Activated CD4-positive, CD25-positive, alpha-beta regulatory T cell (primary cell): ENCODE measurements at regions not wholly inside any gene's neighbourhood (a gene's known extent, or its start where the extent isn't known, plus 50 kb on each side); places are given as distances from the start of the nearest gene placed in this dataset.

Source experiments
- DNase-seq, 4 experiments: peaks; one replicate each; lab custom pipeline; 2025; lab: John Stamatoyannopoulos, UW

GRCh38 chrX:22664826-22665225, 334.9 kb upstream of the DDX53 start:
- no peak for DNase-seq

GRCh38 chrX:22665818-22666217, 333.9 kb upstream of the DDX53 start:
- DNase-seq, result no peak

GRCh38 chrX:22666441-22666840, 333.3 kb upstream of the DDX53 start:
- DNase-seq, result no peak

GRCh38 chrX:22674932-22675331, 324.8 kb upstream of the DDX53 start:
- no peak for DNase-seq

GRCh38 chrX:22686138-22686541, 313.6 kb upstream of the DDX53 start:
- no peak for DNase-seq

- DNase-seq, result no peak
Observed at GRCh38 chrX:22689290-22689689, 310.5 kb upstream of the DDX53 start.

GRCh38 chrX:22690116-22690515, 309.6 kb upstream of the DDX53 start:
- DNase-seq, result no peak

GRCh38 chrX:22691966-22692565, 307.7 kb upstream of the DDX53 start:
- no peak for DNase-seq

GRCh38 chrX:22698151-22698550, 301.6 kb upstream of the DDX53 start:
- no peak for DNase-seq

GRCh38 chrX:22699581-22700091, 300.1 kb upstream of the DDX53 start:
- no peak for DNase-seq

GRCh38 chrX:22712942-22713341, 286.8 kb upstream of the DDX53 start:
- no peak for DNase-seq

GRCh38 chrX:22730542-22730941, 269.2 kb upstream of the DDX53 start:
- no peak for DNase-seq

- no peak for DNase-seq
Observed at GRCh38 chrX:22737541-22737940, 262.2 kb upstream of the DDX53 start.

GRCh38 chrX:22739276-22739675, 260.5 kb upstream of the DDX53 start:
- no peak for DNase-seq

GRCh38 chrX:22740836-22741235, 258.9 kb upstream of the DDX53 start:
- no peak for DNase-seq

GRCh38 chrX:22742174-22742573, 257.6 kb upstream of the DDX53 start:
- DNase-seq, result no peak

- DNase-seq, result no peak
Observed at GRCh38 chrX:22746081-22746480, 253.7 kb upstream of the DDX53 start.

- peak in 2 of 4 experiments; percentile 0 to 1 for DNase-seq
Observed at GRCh38 chrX:22748093-22748999, 251.4 kb upstream of the DDX53 start.

GRCh38 chrX:22758807-22759481, 240.8 kb upstream of the DDX53 start:
- DNase-seq, result no peak

- no peak for DNase-seq
Observed at GRCh38 chrX:22760513-22761057, 239.2 kb upstream of the DDX53 start.

- no peak for DNase-seq
Observed at GRCh38 chrX:22788221-22788620, 211.5 kb upstream of the DDX53 start.

- DNase-seq, result no peak
Observed at GRCh38 chrX:22795671-22796070, 204.1 kb upstream of the DDX53 start.
